PC-9 (cell line): ENCODE measurements at regions not wholly inside any gene's neighbourhood (a gene's known extent, or its start where the extent isn't known, plus 50 kb on each side); places are given as distances from the start of the nearest gene placed in this dataset.

ENCODE experiments used
- BruUV-seq: library from RNA; stranded (reverse); fragments of 400-500 nt; replicated peaks from 2 replicates; lab custom pipeline; 2021; lab: Mats Ljungman, UMichigan
- CTCF ChIA-PET: fragments of 300-600 bp; sonication (Branson Sonifier 250); formaldehyde crosslinking; loops from one replicate; lab custom pipeline; 2022; ENCODE audit warnings: antibody characterized with exemption; lab: Charles Lee
- POLR2A ChIA-PET: fragments of 300-600 bp; sonication (Branson Sonifier 250); formaldehyde crosslinking; loops from one replicate; lab custom pipeline; 2022; ENCODE audit warnings: antibody characterized with exemption; ENCODE audit not compliant: unreplicated experiment; lab: Charles Lee
- DNase-seq, 2 experiments: peaks; one replicate each; pipeline versions ENCODE4 v3.0.0 to v3.0.0-alpha.2; 2015 to 2022; ENCODE audit warnings: mixed read lengths in 1 of 2
- H2AFZ ChIP-seq: fragments of 200-600 bp; sonication (generic); 2 replicates; pipeline ENCODE4 v1.8.1; 2017; ENCODE audit warnings: antibody characterized with exemption
- H3F3A ChIP-seq: fragments of 200-600 bp; sonication (generic); 2 replicates; pipeline ENCODE4 v1.8.1; 2017; ENCODE audit warnings: antibody characterized with exemption, mild to moderate bottlenecking, low read depth; ENCODE audit not compliant: insufficient read depth
- H3K27ac ChIP-seq: fragments of 200-600 bp; sonication (generic); 2 replicates; pipeline ENCODE4 v1.6.1; 2016; ENCODE audit warnings: mixed run types
- H3K27me3 ChIP-seq: fragments of 200-600 bp; sonication (generic); 2 replicates; pipeline ENCODE4 v1.6.1; 2016; ENCODE audit warnings: low read depth, mixed run types; ENCODE audit not compliant: insufficient read depth
- H3K36me3 ChIP-seq: fragments of 200-600 bp; sonication (generic); 2 replicates; pipeline ENCODE4 v1.6.1; 2016; ENCODE audit warnings: low read depth, mixed run types
- H3K4me1 ChIP-seq: fragments of 200-600 bp; sonication (generic); replicated peaks from 2 replicates; pipeline ENCODE4 v1.6.1; 2016; ENCODE audit warnings: mixed run types; ENCODE audit not compliant: insufficient read depth
- H3K4me2 ChIP-seq: fragments of 200-600 bp; sonication (generic); 2 replicates; pipeline ENCODE4 v1.6.1; 2017; ENCODE audit warnings: mixed run types
- H3K4me3 ChIP-seq: fragments of 200-600 bp; sonication (generic); 2 replicates; pipeline ENCODE4 v1.6.1; 2016; ENCODE audit warnings: mixed run types
- H3K79me2 ChIP-seq: fragments of 200-600 bp; sonication (generic); 2 replicates; pipeline ENCODE4 v1.6.1; 2017; ENCODE audit warnings: low read depth, mixed run types
- H3K9me2 ChIP-seq: fragments of 200-600 bp; sonication (generic); 2 replicates; pipeline ENCODE4 v1.8.1; 2017; ENCODE audit warnings: mild to moderate bottlenecking; ENCODE audit not compliant: insufficient read depth
- H3K9me3 ChIP-seq: fragments of 200-600 bp; sonication (generic); 2 replicates; pipeline ENCODE4 v1.8.1; 2016; ENCODE audit warnings: low read depth; ENCODE audit not compliant: insufficient read depth
- H4K20me1 ChIP-seq: fragments of 200-600 bp; sonication (generic); 2 replicates; pipeline ENCODE4 v1.8.1; 2017; ENCODE audit not compliant: insufficient read depth
- CTCF ChIP-seq: fragments of 200-600 bp; sonication (generic); conservative IDR thresholded peaks from 2 replicates; pipeline ENCODE4 v1.6.1; 2017; ENCODE audit warnings: mixed run types, antibody characterized with exemption, mild to moderate bottlenecking, moderate library complexity
- EZH2 ChIP-seq: fragments of 200-600 bp; sonication (generic); IDR thresholded peaks from 2 replicates; pipeline ENCODE4 v1.8.0; 2017; ENCODE audit warnings: antibody characterized with exemption, low read depth
- intact Hi-C: fragments of 100-400 bp; cut with micrococcal nuclease; formaldehyde crosslinking; loops from one replicate; pipeline ENCODE4 v1.10.0; 2022; ENCODE audit not compliant: unreplicated experiment

DNA sequence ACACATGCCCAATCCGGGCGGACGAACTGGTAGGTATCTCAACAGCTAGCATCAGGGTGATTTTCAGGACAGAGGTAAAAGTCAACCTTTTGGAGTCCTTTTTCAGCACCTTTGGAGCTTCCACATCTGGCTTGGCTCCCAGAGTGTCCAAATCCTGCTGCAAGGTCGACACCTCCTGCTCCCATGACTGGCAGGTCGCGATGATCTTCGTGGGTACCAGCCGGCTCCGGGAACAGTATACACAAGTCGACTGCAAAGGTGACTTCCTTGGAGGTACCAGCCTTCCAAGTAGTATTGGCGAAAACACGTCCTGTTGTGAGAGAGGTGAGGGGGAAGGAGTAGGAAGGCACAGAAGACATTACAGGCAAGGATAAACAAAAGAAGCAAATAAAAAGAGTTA is 672.7 kb downstream of the TMEM121 start:
- no peaks in the 10 kb centered on the region for H3K9me3 ChIP-seq
- TF ChIP-seq CTCF: no peak
- no peak for TF ChIP-seq EZH2
- no peaks in the 10 kb centered on the region for H3K36me3 ChIP-seq
- DNase-seq: no peak
- intact Hi-C loops: no loop called here
- H2AFZ ChIP-seq: no peak overlapping the region
- H4K20me1 ChIP-seq: no peaks in the 10 kb centered on the region
- H3F3A ChIP-seq: no peaks in the 10 kb centered on the region
- no peaks in the 10 kb centered on the region for H3K9me2 ChIP-seq
- CTCF ChIA-PET: no interaction called here
- POLR2A ChIA-PET: no interaction called here
- H3K4me2 ChIP-seq: no peak overlapping the region
- no peak overlapping the region for H3K27ac ChIP-seq
- no peak overlapping the region for H3K4me3 ChIP-seq
- H3K79me2 ChIP-seq: no peaks in the 10 kb centered on the region
- no peaks in the 10 kb centered on the region for H3K4me1 ChIP-seq
- peaks cover 73% of the 10 kb centered on the region for H3K27me3 ChIP-seq
- no TSS peak for BruUV-seq

DNA sequence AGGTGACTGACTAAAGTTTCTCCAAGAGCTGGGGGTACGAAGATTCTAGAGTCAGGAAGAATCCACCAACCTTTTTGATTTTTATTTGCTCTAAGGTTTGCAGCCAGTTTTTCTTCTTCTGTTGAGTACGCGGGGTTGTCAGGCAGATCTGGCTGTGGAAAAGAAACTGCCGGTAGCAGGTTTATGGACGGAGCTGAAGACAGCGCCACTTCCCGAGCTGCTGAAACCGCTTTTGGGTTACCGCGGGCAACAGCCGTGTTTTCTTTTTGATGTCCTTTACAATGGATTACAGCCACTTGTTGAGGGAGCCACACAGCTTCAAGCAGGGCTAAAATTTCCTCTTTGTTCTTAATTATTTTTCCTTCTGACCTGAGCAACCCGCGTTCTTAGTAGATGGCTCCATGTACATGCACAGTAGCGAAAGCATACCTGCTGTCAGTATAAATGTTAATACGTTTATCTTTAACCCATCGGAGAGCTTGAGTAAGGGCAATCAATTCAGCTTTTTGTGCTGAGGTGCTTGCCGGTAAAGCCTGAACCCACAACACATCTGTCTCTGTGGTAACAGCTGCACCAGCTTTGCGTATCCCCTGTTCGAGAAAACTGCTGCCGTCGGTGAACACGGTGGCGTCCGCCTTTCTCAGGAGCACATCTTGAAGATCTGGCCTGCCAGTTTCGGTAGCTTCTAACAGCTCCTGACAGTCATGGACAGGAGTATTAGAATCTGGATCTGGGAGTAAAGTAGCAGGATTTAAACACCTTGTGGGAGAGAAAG is 674.3 kb downstream of the TMEM121 start:
- no peak for TF ChIP-seq EZH2
- no peak for TF ChIP-seq CTCF
- ChIA-PET CTCF (no interaction called here), POLR2A (no interaction called here)
- BruUV-seq: no TSS peak
- Histone ChIP-seq H3K27ac (no peak overlapping the region), H3K36me3 (no peaks in the 10 kb centered on the region), H3K4me3 (no peak overlapping the region), H3K4me2 (no peak overlapping the region), H3K9me3 (no peaks in the 10 kb centered on the region), H3K79me2 (no peaks in the 10 kb centered on the region), H2AFZ (no peak overlapping the region), H3K27me3 (peaks cover 89% of the 10 kb centered on the region), H4K20me1 (no peaks in the 10 kb centered on the region), H3K9me2 (no peaks in the 10 kb centered on the region), H3K4me1 (no peaks in the 10 kb centered on the region), H3F3A (no peaks in the 10 kb centered on the region)
- DNase-seq: no peak
- intact Hi-C loops: no loop called here

DNA sequence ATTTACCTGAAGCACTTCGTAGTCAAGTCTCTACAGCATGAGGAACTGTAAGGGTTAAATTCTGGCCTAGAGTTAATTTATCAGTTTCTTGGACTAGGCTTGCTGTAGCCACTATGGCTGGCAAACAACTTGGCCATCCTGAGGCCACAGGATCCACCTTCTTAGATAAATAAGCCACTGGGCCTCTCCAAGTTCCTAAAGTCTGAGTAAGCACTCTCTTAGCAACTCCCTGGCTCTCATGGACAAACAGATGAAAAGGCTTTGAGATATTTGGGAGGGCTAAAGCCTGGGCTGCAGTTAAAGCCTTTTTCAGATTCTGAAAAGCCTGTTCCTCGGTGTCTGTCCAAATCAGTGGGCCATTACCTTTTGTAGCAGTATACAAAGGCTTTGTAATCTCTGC is 675.0 kb downstream of the TMEM121 start:
- POLR2A ChIA-PET: no interaction called here
- BruUV-seq: no TSS peak
- Histone ChIP-seq H3K27me3 (peaks cover 94% of the 10 kb centered on the region), H3K79me2 (no peaks in the 10 kb centered on the region), H2AFZ (no peak overlapping the region), H3K36me3 (no peaks in the 10 kb centered on the region), H3F3A (no peaks in the 10 kb centered on the region), H4K20me1 (no peaks in the 10 kb centered on the region), H3K27ac (no peak overlapping the region), H3K4me3 (no peak overlapping the region), H3K9me3 (no peaks in the 10 kb centered on the region), H3K9me2 (no peaks in the 10 kb centered on the region), H3K4me1 (no peaks in the 10 kb centered on the region), H3K4me2 (no peak overlapping the region)
- intact Hi-C loops: no loop called here
- CTCF ChIA-PET: no interaction called here
- DNase-seq: no peak
- TF ChIP-seq EZH2 (no peak), CTCF (no peak)
